Endothelial cell (in vitro differentiated cells): ENCODE measurements at regions not wholly inside any gene's neighbourhood (a gene's known extent, or its start where the extent isn't known, plus 50 kb on each side); places are given as distances from the start of the nearest gene placed in this dataset.

Source experiments
- DNase-seq: peaks from one replicate; pipeline ENCODE4 v3.0.0; 2021; ENCODE audit warnings: low spot score
- H3K27ac Mint-ChIP-seq: one replicate; pipeline ENCODE4 v1.8.0; 2021; ENCODE audit warnings: mixed read lengths, inconsistent platforms; ENCODE audit not compliant: unreplicated experiment
- H3K27me3 Mint-ChIP-seq: one replicate; pipeline ENCODE4 v1.8.0; 2021; ENCODE audit warnings: mild to moderate bottlenecking, moderate library complexity, mixed read lengths, inconsistent platforms; ENCODE audit not compliant: unreplicated experiment
- H3K36me3 Mint-ChIP-seq: one replicate; pipeline ENCODE4 v1.8.0; 2021; ENCODE audit warnings: mild to moderate bottlenecking, low read depth, mixed read lengths, inconsistent platforms; ENCODE audit not compliant: unreplicated experiment
- H3K4me1 Mint-ChIP-seq: one replicate; pipeline ENCODE4 v1.8.0; 2021; ENCODE audit warnings: mild to moderate bottlenecking, mixed read lengths, inconsistent platforms; ENCODE audit not compliant: unreplicated experiment
- H3K4me3 Mint-ChIP-seq: one replicate; pipeline ENCODE4 v1.8.0; 2021; ENCODE audit warnings: mild to moderate bottlenecking, mixed read lengths, inconsistent platforms; ENCODE audit not compliant: unreplicated experiment
- H3K9me3 Mint-ChIP-seq: one replicate; pipeline ENCODE4 v1.8.0; 2021; ENCODE audit warnings: mixed read lengths, inconsistent platforms; ENCODE audit not compliant: unreplicated experiment
- CTCF ChIP-seq: fragments of 200-600 bp; sonication (generic); IDR thresholded peaks from one replicate; pipeline ENCODE4 v1.5.0; 2021; ENCODE audit warnings: antibody characterized with exemption; ENCODE audit not compliant: unreplicated experiment

GRCh38 chr21:27645285-27645684, 678.4 kb upstream of the ADAMTS5 start:
- Mint-ChIP-seq H3K4me1 (no peaks in the 10 kb centered on the region), H3K4me3 (no peak overlapping the region), H3K9me3 (no peaks in the 10 kb centered on the region), H3K36me3 (no peaks in the 10 kb centered on the region), H3K27me3 (no peaks in the 10 kb centered on the region), H3K27ac (no peak overlapping the region)
- TF ChIP-seq CTCF: no peak
- DNase-seq: no peak

- Mint-ChIP-seq H3K27ac (no peak overlapping the region), H3K9me3 (no peaks in the 10 kb centered on the region), H3K36me3 (no peaks in the 10 kb centered on the region), H3K4me3 (no peak overlapping the region), H3K4me1 (no peaks in the 10 kb centered on the region), H3K27me3 (no peaks in the 10 kb centered on the region)
- no peak for DNase-seq
- TF ChIP-seq CTCF: no peak
Observed at GRCh38 chr21:27643326-27643725, 676.4 kb upstream of the ADAMTS5 start.

DNA sequence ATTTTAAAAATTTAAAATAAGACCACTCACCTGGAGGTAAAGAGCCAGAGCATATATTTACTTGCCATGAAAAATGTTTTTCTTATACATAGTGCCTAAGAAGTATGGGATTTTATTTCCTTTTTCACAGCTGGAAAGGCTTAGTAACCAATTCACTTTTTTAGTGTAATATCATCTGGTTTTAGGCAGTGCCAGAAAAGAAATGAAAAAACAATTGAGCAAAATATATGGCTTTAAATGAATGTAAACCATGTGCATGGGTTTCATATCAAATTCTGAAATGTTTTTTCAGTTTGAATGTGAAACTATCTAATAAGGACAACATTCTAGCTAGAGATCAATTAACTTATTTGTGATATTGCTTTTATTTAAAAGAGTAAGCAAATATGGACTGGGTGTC, 672.4 kb upstream of the ADAMTS5 start:
- no peak for DNase-seq
- Mint-ChIP-seq H3K4me1 (no peaks in the 10 kb centered on the region), H3K4me3 (no peak overlapping the region), H3K9me3 (no peaks in the 10 kb centered on the region), H3K27me3 (no peaks in the 10 kb centered on the region), H3K36me3 (no peaks in the 10 kb centered on the region), H3K27ac (no peak overlapping the region)
- TF ChIP-seq CTCF: no peak

DNA sequence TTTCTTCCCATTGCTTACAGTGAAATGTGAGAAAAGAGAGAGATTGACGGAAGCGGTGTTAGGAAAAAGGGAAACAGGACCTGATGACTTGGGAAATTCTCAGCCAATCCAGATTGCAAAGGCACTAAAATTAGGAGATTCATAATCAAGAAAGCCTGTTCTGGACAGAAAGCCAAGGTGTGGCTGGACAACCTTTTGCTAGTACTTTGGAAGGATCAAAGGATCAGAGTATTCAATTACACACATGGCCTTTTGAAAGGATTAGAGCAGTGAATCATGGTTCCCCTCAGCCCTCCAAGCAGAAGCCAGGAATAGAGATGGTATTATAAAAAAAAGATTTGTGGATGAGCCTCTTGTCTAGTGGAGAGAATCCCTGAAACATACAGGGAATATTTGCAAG, 669.8 kb upstream of the ADAMTS5 start:
- DNase-seq: no peak
- H3K27me3 Mint-ChIP-seq: no peaks in the 10 kb centered on the region
- H3K27ac Mint-ChIP-seq: no peak overlapping the region
- no peak overlapping the region for H3K4me3 Mint-ChIP-seq
- H3K36me3 Mint-ChIP-seq: no peaks in the 10 kb centered on the region
- no peaks in the 10 kb centered on the region for H3K9me3 Mint-ChIP-seq
- no peaks in the 10 kb centered on the region for H3K4me1 Mint-ChIP-seq
- no peak for TF ChIP-seq CTCF

- TF ChIP-seq CTCF: no peak
- H3K4me3 Mint-ChIP-seq: no peak overlapping the region
- no peaks in the 10 kb centered on the region for H3K9me3 Mint-ChIP-seq
- H3K36me3 Mint-ChIP-seq: no peaks in the 10 kb centered on the region
- DNase-seq: no peak
- H3K27ac Mint-ChIP-seq: no peak overlapping the region
- H3K4me1 Mint-ChIP-seq: no peaks in the 10 kb centered on the region
- H3K27me3 Mint-ChIP-seq: no peaks in the 10 kb centered on the region
Observed at GRCh38 chr21:27633631-27634030, 666.7 kb upstream of the ADAMTS5 start.
